HG02610 (cell line): ENCODE measurements at regions not wholly inside any gene's neighbourhood (a gene's known extent, or its start where the extent isn't known, plus 50 kb on each side); places are given as distances from the start of the nearest gene placed in this dataset.
"Not testable (repeated sequence)": the region's sequence is repeated elsewhere in the genome, so short reads cannot be mapped to it uniquely, and the experiment has no call there.

Experiments
- ATAC-seq: cut with Tn5 transposase; IDR thresholded peaks from one replicate; pipeline ENCODE4 v1.9.1; 2021; ENCODE audit warnings: mild to moderate bottlenecking, moderate library complexity; ENCODE audit not compliant: unreplicated experiment

DNA sequence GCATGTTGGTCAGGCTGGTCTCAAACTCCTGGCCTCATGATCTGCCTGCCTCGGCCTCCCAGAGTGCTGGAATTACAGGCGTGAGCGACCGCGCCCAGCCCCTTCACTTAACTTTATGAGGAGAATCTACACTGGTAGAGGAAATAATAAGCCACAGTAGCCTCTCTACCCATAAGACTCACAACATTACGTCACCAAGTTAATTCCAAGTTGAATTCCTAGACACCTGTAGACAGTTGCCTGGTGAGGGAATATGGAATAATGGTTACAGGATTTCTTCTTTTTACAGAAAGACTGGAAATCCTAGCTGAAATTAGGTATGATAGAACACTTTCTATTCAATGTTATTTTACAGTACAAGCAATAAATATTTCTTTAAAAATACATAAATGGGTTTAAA, 854.5 kb upstream of the EYS start:
- no peak for ATAC-seq

- peak; percentile 49 for ATAC-seq
Observed at GRCh38 chr6:66558189-66558588, 851.2 kb upstream of the EYS start.

GRCh38 chr6:66556936-66557335, 849.9 kb upstream of the EYS start:
- no peak for ATAC-seq

DNA sequence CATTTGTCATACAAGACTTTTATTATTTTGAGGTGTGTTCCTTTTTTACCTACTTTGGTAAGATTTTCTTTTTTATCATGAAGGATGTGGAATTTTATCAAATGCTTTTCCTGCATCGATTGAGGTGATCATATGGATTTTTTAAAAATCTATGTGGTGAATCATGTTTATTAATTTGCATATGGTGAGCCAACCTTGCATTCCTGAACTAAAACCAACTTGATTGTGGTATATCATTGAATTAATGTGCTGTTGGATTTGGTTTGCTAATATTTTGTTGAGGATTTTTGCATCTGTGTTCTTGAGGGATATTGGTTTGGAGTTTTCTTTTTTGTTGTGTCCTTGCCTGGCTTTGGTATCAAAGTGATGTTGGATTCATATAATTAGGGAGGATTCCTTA, 848.1 kb upstream of the EYS start:
- no peak for ATAC-seq

DNA sequence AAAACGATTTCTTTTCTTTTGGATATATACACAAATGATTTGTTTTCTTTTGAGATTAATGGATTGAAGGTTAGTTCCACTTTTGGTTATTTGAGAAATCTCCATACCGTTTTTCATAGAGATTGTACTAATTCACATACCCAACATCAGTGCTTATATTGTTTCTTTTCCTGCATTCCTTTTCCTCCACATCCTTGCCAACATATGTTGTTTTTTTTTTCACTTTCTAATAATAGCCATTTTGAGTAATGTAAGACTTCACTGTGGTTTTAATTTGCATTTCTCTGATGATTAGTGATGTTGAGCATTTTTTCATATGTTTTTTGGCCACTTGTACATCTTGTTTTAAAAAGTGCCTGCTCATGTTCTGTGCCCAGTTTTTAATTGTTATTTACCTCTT, 846.4 kb upstream of the EYS start:
- no peak for ATAC-seq

- no peak for ATAC-seq
Observed at GRCh38 chr6:66538551-66539135, 831.6 kb upstream of the EYS start.

DNA sequence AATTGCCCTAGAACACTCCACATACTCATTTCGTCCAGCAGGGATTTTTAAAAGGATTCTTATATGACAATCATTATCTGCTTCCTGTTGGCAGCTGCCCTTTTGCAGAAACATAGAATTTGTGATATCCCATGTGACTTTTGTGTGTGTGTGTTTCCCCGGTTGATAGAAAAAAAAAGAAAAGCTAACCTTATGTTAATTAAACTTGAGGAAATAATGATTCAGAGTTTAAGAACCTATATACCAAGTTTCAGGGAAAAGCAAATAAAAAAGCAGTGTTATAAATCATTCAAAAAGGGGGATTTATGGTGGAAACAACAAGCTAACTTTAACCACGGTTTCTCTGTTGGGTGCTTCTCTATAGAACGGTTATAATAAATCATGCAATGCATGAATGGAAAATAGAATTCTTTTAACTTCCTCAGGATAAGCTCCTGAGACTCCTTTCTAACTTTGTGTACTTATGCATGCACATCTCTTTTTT, 826.9 kb upstream of the EYS start:
- ATAC-seq: no peak

DNA sequence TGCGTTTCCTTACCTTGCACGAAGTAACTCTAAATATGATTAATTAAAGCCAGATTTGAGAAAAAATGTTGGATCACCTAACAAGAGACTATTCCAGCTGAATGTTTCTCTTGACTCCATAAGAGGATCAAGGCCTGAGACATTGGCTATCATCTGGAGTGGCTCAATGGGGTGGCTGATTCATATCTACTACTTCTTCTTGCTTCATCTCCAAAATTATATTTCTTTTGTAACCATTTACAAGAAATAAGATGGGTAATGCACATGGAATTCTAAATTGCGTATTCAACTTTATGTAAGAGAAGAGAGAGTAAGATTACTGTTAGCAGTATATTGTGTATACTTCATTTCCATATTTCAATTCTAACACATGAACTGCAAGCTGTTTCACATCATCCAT, 819.0 kb upstream of the EYS start:
- ATAC-seq: no peak

GRCh38 chr6:66522864-66523263, 815.8 kb upstream of the EYS start:
- no peak for ATAC-seq

- ATAC-seq: no peak
Observed at GRCh38 chr6:66516377-66516776, 809.4 kb upstream of the EYS start.

DNA sequence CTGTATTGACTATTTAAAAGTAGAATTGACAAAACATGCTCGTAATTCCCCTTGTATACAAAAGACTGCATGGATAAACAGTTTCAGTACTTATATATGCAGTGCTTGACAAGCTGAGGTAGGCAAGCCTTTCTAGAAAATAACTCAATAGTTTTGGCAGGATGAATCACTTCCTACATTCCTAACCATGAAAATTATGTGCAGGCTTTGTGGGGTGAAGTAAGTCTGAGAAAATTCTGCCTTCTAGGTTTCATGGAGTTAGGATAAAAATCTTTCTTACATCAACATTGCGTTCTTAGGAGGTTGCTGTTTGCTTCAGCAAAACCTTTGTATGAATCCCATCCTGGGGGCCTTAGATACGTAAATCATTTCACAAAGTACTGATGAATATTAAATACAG, 801.4 kb upstream of the EYS start:
- ATAC-seq: no peak

DNA sequence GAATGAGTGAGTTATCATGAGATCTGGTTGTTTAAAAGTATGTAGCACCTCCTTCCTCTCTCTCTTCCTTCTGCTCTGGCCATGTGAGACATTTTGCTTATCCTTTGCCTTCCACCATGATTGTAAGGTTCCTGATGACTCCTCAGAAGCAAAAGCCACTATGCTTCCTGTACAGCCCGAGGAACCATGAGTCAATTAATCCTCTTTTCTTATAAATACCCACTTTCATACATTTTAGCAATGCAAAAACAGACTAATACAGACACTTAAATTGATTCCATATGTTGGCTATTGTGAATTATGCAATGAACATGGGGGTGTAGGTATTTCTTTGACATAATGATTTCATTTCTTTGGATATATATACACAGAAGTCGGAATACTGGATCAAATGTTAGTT, 792.8 kb upstream of the EYS start:
- no peak for ATAC-seq

DNA sequence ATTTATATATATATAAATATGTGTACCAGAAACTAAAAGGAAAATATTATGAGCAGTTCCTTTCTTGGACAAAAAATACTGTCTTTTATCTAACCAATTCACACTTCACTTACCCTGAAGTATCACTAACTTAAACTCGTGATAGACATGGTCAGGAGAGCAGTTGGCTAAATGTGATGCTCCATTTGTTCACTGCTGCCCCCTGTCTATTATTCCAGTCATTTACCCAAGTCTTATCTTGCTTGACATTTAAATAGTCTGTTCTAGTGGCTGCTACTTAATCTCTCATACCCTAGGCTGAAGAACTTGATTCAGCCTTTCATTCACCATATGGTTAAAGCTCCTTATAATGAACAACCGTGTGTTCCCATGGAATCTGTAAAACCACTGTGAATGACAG, 789.6 kb upstream of the EYS start:
- no peak for ATAC-seq

DNA sequence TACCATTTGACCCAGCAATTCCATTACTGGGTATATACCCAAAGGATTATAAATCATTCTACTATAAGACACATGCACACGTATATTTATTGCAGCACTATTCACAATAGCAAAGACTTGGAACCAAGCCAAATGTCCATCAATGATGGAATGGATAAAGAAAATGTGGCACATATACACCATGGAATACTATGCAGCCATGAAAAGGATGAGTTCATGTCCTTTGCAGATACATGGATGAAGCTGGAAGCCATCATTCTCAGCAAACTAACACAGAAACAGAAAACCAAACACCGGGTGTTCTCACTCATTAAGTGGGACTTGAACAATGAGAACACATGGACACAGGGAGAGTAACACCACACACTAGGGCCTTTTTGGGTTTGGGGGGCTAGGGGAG, 787.6 kb upstream of the EYS start:
- not testable (repeated sequence) for ATAC-seq

- no peak for ATAC-seq
Observed at GRCh38 chr6:66489269-66489987, 782.4 kb upstream of the EYS start.

DNA sequence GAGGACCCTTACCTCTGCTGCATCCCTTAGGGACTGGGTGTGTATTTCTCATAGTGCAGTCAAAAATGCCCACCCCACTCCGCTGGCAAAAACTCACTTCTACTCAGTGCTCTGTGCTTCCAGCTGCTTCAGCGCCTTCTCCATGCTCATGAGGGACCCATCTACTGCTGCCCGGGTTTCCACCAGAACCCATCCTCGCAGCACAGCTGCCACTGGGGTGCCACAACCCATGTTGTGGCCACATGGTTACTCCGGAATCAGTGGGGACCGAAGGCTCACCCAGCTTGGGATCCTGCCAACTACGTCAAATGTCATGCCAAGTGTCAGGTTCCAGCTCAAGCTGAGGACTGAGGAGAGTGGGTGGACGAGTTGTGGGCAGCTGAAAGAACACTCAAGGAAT, 774.2 kb upstream of the EYS start:
- no peak for ATAC-seq

- no peak for ATAC-seq
Observed at GRCh38 chr6:66478705-66479104, 771.7 kb upstream of the EYS start.

GRCh38 chr6:66435321-66435720, 728.3 kb upstream of the EYS start:
- no peak for ATAC-seq

- no peak for ATAC-seq
Observed at GRCh38 chr6:66429210-66429609, 722.2 kb upstream of the EYS start.

DNA sequence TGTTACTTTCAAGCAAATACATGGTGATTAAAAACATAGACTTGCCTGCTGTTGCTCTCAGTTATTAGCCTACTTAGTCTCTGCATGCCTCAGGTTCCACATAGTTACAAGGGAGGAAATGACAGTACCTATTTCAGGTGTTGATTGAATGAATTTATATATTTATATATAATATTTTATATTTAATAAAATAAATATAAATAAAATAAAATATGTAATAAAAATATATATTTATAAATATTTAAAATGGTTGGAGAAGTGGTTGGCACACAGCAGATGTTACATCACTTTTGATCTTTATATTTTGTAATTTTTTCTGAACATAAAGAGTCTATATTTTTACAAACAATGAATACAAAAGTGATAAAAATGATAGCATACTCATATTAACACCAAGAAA, 716.0 kb upstream of the EYS start:
- ATAC-seq: no peak

DNA sequence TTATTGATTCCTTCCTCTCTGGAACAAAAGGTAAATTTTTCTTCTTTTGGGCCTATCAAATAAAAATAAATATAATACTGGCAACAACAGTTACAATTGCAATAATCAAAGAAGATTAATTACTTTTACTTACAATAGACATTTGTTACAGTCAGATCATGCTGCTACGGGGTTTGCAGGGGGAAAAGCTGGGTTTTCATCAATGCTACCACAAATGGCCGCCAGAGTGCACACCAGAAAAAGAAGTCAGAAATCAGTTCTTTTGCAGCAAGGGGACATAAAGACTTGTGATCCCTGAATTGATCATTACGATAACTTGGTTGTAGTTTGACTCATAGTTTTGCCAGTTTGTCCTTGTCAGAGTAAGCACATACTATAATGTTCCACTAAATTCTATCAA, 714.5 kb upstream of the EYS start:
- no peak for ATAC-seq

GRCh38 chr6:66418906-66419305, 711.9 kb upstream of the EYS start:
- ATAC-seq: no peak

- no peak for ATAC-seq
Observed at GRCh38 chr6:66403966-66404365, 696.9 kb upstream of the EYS start.
